NCI-H524 treated with DMSO at 0.1 percent for 48 hours (cell line): ENCODE measurements at regions not wholly inside any gene's neighbourhood (a gene's known extent, or its start where the extent isn't known, plus 50 kb on each side); places are given as distances from the start of the nearest gene placed in this dataset.
"Not testable (repeated sequence)": the region's sequence is repeated elsewhere in the genome, so short reads cannot be mapped to it uniquely, and the experiment has no call there.

Experiments used
- DNase-seq: peaks from one replicate; lab custom pipeline; 2025; lab: John Stamatoyannopoulos, UW

DNA sequence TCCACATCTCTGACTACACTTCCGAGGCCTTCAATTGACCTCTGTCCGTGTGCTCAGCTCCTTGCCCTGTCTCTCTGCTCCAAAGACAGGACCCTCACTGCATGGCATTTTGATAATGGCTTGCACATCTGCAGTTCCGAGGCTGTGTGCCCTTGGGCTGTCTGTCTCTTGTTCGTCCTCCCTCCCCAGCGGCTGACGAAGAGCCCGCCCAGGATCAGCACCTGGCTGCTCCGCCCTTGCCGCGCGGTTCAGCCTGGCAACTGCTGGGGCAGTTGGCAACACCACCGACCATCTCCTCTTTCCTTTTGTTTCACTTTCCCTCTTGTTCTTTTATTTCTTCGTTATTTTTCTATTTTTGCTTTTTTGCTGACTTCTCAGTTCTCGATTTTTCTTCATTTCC lies 270.4 kb downstream of the TEX29 start:
- no peak for DNase-seq

- not testable (repeated sequence) for DNase-seq
These were observed 273.0 kb downstream of the TEX29 start for GRCh38 chr13:111593490-111593889.

- DNase-seq: no peak
These were observed 274.2 kb downstream of the TEX29 start for GRCh38 chr13:111594606-111595005.

GRCh38 chr13:111595276-111595675 lies 274.8 kb downstream of the TEX29 start:
- DNase-seq: no peak

- DNase-seq: no peak
These were observed 275.3 kb downstream of the TEX29 start for GRCh38 chr13:111595791-111596190.

GRCh38 chr13:111597191-111597611 lies 276.8 kb downstream of the TEX29 start:
- DNase-seq: no peak

- no peak for DNase-seq
These were observed 277.2 kb downstream of the TEX29 start for GRCh38 chr13:111597618-111598017.

DNA sequence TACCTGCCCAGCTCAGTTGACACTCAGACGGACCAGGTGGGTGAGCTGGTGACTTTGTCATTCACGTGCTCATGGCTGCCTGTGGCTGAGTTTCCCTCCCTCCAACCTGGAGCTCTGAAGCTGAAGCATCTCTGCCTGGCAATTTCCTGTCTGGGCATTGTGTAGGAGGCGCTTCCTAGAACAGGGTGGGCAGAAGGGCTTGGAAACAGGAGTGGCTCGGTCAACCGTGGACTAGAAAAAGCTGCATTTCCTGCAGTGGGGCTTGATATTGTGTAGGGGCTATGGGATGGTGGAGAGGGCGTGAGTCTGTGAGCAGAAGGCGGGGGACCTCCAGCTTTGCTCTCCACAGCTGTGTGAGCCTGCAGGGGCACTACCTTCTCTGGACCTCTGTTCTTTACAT lies 278.3 kb downstream of the TEX29 start:
- DNase-seq: no peak

GRCh38 chr13:111599791-111600190 lies 279.3 kb downstream of the TEX29 start:
- no peak for DNase-seq

DNA sequence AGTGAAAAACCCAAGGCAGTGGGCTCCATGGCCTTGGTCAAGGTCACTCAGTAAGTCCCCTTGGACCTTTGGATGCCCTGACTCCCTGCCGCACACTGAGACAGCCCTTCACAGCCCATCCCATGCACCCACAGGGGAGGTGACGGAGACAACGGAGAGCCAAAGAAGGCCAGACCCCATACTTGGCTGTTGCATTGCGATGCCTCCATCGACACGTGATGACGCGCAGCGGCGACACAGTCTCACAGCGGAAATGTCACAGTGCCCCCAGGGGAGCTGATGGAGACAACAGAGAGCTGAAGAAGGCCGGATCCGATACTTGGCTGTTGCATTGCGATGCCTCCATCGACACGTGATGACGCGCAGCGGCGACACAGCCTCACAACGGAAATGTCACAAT lies 282.4 kb downstream of the TEX29 start:
- DNase-seq: no peak

DNA sequence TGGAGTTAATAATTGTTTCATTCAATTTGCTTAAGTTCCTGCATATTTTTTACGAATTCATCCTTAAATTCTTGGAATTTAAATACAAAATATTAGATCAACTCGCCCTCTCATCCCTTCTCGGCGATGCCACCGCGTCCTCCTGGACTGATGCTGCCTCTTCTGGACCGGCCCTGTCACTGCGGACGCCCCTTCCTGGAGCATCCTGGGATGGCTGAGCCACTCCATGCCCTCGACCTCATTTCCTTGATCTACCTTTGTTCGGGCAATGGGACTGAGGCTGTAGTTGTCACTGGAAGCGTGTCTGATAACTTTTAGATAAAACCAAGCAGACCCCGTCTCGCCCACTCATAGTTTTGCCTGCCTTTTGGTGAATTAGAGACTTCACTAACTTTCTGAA lies 283.7 kb downstream of the TEX29 start:
- no peak for DNase-seq

GRCh38 chr13:111608556-111608955 lies 288.1 kb downstream of the TEX29 start:
- DNase-seq: no peak

GRCh38 chr13:111609631-111610030 lies 289.2 kb downstream of the TEX29 start:
- DNase-seq: no peak

DNA sequence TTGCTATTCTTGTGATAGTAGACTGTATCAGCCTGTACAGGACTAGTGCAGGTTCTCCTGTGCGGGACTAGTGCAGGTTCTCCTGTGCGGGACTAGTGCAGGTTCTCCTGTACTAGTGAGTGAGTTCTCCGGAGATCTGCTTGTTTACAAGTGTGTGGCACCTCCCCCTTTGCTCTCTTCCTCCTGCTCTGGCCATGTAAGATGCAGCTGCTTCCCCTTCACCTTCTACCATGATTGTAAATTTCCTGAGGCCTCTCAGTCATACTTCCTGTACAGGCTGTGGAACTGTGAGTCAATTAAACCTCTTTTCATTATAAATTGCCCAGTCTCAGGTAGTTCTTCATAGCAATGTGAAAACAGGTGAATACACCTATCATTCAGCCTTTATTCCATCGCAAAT lies 289.6 kb downstream of the TEX29 start:
- no peak for DNase-seq

DNA sequence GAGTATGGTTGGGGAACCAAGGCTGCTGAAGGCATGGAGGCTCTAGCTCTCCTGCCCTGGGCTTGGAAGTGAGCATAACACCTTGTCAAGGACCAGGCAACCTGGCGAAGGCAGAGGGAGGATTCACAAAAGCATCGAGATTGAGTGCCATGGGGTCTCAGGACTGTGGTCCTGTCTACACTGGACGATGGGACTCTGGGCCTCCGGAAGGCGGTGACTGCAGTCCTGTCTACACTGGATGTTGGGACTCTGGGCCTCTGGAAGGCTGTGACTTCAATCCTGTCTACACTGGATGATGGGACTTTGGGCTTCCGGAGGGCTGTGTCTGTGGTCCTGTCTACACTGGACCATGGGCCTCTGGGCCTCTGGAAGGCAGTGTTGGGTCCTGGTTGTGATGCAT lies 290.4 kb downstream of the TEX29 start:
- DNase-seq: no peak

- DNase-seq: no peak
These were observed 291.2 kb downstream of the TEX29 start for GRCh38 chr13:111611651-111612050.

GRCh38 chr13:111612886-111613285 lies 292.4 kb downstream of the TEX29 start:
- DNase-seq: no peak

GRCh38 chr13:111614009-111614408 lies 293.6 kb downstream of the TEX29 start:
- DNase-seq: no peak

- DNase-seq: no peak
These were observed 294.2 kb downstream of the TEX29 start for GRCh38 chr13:111614613-111615012.

DNA sequence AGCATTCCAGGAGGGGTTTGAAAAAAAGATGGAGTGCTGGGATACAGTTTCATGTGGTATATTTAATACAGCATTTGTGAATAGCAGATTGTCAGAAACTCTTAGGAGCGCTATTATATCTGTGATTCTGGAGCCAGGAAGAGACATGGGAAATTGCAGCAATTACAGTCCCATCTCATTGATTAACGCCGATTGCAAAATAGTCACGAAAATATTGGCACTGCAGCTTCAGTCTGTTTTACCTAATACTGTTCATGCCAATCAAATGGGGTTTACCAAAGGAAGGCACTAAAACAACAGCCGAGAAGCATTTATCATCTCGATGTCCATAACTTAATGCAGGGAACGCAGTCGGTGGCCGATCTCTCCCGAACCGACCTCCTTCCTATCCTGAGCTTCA lies 295.8 kb downstream of the TEX29 start:
- DNase-seq: no peak

DNA sequence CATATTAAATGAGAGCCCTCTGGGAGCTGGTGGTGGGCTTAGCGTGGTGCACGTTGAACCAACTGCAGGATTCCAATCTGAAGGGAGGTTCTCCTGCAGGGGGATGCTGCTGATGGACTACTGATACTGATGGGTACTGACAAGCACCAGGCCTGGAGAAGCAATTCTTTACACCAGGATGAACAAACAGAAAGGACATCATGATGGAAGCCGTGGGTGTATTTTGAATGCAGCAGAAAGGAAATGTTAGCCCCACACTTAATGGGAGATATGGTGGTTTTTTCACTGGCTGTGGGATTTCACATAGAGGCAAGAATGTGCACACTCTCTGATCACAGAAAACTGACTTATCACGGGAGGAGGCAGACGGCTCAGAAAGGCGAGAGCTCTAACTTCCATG lies 299.7 kb downstream of the TEX29 start:
- no peak for DNase-seq

DNA sequence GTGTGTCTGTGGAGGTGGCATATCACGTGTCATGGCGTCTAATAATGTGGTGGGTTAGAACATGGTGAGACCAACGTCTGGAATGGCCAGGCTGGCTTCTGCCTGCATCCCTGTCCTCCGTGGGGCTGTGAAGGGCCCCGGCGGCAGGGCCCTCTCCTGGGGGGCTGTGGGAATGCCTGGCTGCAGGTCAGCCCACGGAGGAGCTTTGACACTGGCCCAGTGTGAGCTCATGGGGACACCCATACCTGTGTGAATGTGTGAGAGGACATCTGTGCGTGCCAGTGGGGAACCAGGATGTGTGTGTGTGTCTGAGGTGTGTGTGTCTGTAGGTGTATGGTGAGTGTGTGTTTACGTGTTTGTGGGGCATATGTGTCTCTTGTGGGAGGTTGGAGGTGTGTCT lies 300.1 kb downstream of the TEX29 start:
- no peak for DNase-seq

- no peak for DNase-seq
These were observed 300.7 kb downstream of the TEX29 start for GRCh38 chr13:111621164-111621563.

GRCh38 chr13:111622051-111622531 lies 301.6 kb downstream of the TEX29 start:
- DNase-seq: no peak

DNA sequence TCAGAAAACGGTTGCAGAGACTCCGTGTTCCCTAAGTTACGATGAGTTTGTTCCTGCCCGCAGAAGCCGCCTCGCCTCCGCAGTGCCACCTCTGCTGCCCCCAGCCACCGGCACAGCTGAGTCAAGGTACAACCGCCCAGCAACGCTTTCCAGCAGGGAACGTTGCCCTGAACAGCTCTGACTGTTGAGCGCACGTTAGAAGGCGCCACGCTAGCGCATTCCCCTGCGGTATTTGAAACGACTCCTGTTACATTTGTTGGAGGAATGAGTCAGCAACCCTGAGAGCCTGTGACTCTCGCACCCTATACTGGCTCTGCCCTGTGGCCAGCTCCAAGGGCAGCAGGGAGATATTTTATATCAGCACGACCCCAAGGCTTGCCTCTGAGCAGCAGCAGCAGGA lies 302.8 kb downstream of the TEX29 start:
- DNase-seq: no peak
